NCI-H345 treated with DMSO at 0.1 percent for 48 hours (cell line): ENCODE measurements at regions not wholly inside any gene's neighbourhood (a gene's known extent, or its start where the extent isn't known, plus 50 kb on each side); places are given as distances from the start of the nearest gene placed in this dataset.

Source experiments
- DNase-seq: peaks from one replicate; lab custom pipeline; 2025; ENCODE audit not compliant: unreplicated experiment; lab: John Stamatoyannopoulos, UW

- no peak for DNase-seq
Measured at GRCh38 chr2:88832992-88833389, 141.5 kb downstream of the RPIA start.

- DNase-seq, result no peak
Measured at GRCh38 chr2:88834376-88834775, 142.9 kb downstream of the RPIA start.

- no peak for DNase-seq
Measured at GRCh38 chr2:88834866-88835265, 143.4 kb downstream of the RPIA start.

- no peak for DNase-seq
Measured at GRCh38 chr2:88835726-88836125, 144.3 kb downstream of the RPIA start.

- no peak for DNase-seq
Measured at GRCh38 chr2:88836351-88836750, 144.9 kb downstream of the RPIA start.

GRCh38 chr2:88837511-88838160 lies 146.2 kb downstream of the RPIA start:
- DNase-seq, result no peak

GRCh38 chr2:88838165-88838635 lies 146.7 kb downstream of the RPIA start:
- DNase-seq, result no peak

GRCh38 chr2:88841224-88841929 lies 149.9 kb downstream of the RPIA start:
- DNase-seq, result no peak

GRCh38 chr2:88842656-88843460 lies 151.4 kb downstream of the RPIA start:
- no peak for DNase-seq

GRCh38 chr2:88843651-88844050 lies 152.2 kb downstream of the RPIA start:
- DNase-seq, result no peak

GRCh38 chr2:88844960-88845359 lies 153.5 kb downstream of the RPIA start:
- DNase-seq, result no peak

GRCh38 chr2:88845772-88846661 lies 154.5 kb downstream of the RPIA start:
- no peak for DNase-seq

GRCh38 chr2:88852753-88853402 lies 161.4 kb downstream of the RPIA start:
- DNase-seq, result no peak

GRCh38 chr2:88853403-88853790 lies 161.9 kb downstream of the RPIA start:
- DNase-seq, result no peak

GRCh38 chr2:88854528-88854927 lies 163.1 kb downstream of the RPIA start:
- no peak for DNase-seq

- no peak for DNase-seq
Measured at GRCh38 chr2:88855620-88856408, 164.3 kb downstream of the RPIA start.

GRCh38 chr2:88856409-88857135 lies 165.1 kb downstream of the RPIA start:
- no peak for DNase-seq

- no peak for DNase-seq
Measured at GRCh38 chr2:88857274-88857741, 165.8 kb downstream of the RPIA start.

- no peak for DNase-seq
Measured at GRCh38 chr2:88857951-88858411, 166.5 kb downstream of the RPIA start.
